Tibial nerve (tissue), 4 donors: ENCODE measurements at regions not wholly inside any gene's neighbourhood (a gene's known extent, or its start where the extent isn't known, plus 50 kb on each side); places are given as distances from the start of the nearest gene placed in this dataset.

Experiments used
- DNase-seq, 2 donors: peaks; one replicate each; pipeline ENCODE4 v3.0.0-alpha.2; 2019; ENCODE audit warnings: low spot score in 2 of 2
- H3K27ac ChIP-seq, 4 donors: fragments of 200-600 bp; sonication (generic) in 3 of 4; one replicate each; pipeline ENCODE4 v1.5.1; 2017 to 2019; ENCODE audit warnings: mild to moderate bottlenecking in 1 of 4
- H3K27me3 ChIP-seq, 2 donors: fragments of 200-600 bp; sonication (generic) in 1 of 2; one replicate each; pipeline versions ENCODE4 v1.5.1 to v1.6.0; 2017 to 2019
- H3K36me3 ChIP-seq, 3 donors: fragments of 200-600 bp; sonication (generic); one replicate each; pipeline ENCODE4 v1.5.1; 2018 to 2019
- H3K4me1 ChIP-seq, 4 donors: fragments of 200-600 bp; sonication (generic) in 3 of 4; one replicate each; pipeline ENCODE4 v1.5.1; 2017 to 2019
- H3K4me3 ChIP-seq, 4 donors: fragments of 200-600 bp; sonication (generic) in 3 of 4; one replicate each; pipeline ENCODE4 v1.5.1; 2017 to 2019; ENCODE audit warnings: mild to moderate bottlenecking in 1 of 4, moderate library complexity in 1 of 4
- H3K9me3 ChIP-seq, 4 donors: fragments of 200-600 bp; sonication (generic) in 3 of 4; one replicate each; pipeline ENCODE4 v1.5.1; 2017 to 2019
- EP300 ChIP-seq, 2 donors: sonication (generic); formaldehyde crosslinking; IDR thresholded peaks; one replicate each; pipeline ENCODE4 v1.6.1; 2017; ENCODE audit warnings: antibody characterized with exemption in 2 of 2, mild to moderate bottlenecking in 1 of 2
- POLR2A ChIP-seq, 2 donors: fragments of 450-650 bp; IDR thresholded peaks; one replicate each; pipeline ENCODE4 v1.6.1; 2017; ENCODE audit warnings: antibody characterized with exemption in 2 of 2, mild to moderate bottlenecking in 2 of 2, moderate library complexity in 2 of 2
- WGBS, 2 donors: methylation state at CpG; one replicate each; pipeline ENCODE4 v1.1.5; 2018; 5-methylcytosine and 5-hydroxymethylcytosine counted together
- TF ChIP-seq, protein P1 (sequence below), 5 experiments: fragments of 200-600 bp in 3 of 5; fragments of 450-650 bp in 2 of 5; sonication (generic) in 3 of 5; IDR thresholded peaks; one replicate each; pipeline ENCODE4 v1.5.1; 2016 to 2019; ENCODE audit warnings: antibody characterized with exemption in 5 of 5, mild to moderate bottlenecking in 3 of 5, moderate library complexity in 2 of 5

DNA sequence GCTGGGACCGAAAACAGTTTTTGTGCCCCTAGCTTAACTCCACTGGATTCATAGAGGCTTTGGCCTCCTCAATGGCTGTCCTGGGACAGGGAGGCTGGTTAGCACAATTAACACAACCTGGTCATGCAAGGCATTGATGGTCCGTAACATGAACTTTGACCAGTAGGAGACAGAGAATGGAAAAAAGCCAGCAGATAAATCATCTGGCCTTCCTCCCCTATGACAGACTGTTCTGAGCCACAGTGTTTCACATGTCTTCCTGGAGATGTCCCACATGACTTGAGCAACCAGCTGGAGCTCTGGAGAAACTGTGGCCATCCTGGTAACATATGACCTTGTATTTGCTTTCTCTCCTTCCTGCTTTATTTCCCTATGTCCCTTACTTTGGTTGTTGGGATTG, 244.2 kb downstream of the UQCRFS1 start:
- no peak overlapping the region for H3K27ac ChIP-seq
- WGBS, 2 donors, result 93 to 97% methylated on average over 2 of the region's 2 CpGs

DNA sequence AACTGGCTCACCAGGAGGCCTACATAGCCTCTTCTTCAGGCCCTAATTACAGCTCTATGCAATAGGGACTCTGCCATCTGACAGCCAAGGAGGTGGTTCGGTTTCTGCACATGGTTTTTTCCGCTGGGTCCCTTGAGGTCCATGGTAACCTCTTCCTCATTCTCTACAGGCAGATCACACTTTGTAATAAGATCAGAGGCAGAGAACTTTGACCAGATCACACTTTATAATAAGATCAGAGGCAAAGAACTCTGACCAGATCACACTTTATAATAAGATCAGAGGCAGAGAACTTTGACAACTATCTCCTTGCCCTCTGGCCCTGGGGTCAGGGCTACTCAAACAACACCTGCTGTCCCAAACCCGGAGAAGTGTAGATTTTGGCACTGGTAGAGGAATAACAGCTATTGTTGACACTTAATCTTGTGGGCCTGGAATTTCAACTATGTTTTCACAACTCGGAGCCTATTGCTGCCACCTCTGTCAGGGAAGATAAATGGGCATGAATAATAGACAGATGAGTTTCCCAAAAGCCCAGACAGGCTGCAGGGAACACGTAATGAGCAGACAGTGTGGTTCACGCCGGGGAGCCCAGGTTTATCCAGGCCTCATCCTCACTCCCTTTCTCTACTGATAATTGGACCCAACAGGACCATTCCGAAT, 246.1 kb downstream of the UQCRFS1 start:
- Histone ChIP-seq H3K4me3 (no peak overlapping the region), H3K36me3 (no peaks in the 10 kb centered on the region), H3K27ac (no peak overlapping the region), H3K4me1 (no peaks in the 10 kb centered on the region), H3K27me3 (no peaks in the 10 kb centered on the region), H3K9me3 (peaks cover 0 to 11% (median 0%) of the 10 kb centered on the region in 4 donors)
- WGBS, 2 donors, result 63% methylated on average over 8 of the region's 8 CpGs
- TF ChIP-seq, protein P1, sequence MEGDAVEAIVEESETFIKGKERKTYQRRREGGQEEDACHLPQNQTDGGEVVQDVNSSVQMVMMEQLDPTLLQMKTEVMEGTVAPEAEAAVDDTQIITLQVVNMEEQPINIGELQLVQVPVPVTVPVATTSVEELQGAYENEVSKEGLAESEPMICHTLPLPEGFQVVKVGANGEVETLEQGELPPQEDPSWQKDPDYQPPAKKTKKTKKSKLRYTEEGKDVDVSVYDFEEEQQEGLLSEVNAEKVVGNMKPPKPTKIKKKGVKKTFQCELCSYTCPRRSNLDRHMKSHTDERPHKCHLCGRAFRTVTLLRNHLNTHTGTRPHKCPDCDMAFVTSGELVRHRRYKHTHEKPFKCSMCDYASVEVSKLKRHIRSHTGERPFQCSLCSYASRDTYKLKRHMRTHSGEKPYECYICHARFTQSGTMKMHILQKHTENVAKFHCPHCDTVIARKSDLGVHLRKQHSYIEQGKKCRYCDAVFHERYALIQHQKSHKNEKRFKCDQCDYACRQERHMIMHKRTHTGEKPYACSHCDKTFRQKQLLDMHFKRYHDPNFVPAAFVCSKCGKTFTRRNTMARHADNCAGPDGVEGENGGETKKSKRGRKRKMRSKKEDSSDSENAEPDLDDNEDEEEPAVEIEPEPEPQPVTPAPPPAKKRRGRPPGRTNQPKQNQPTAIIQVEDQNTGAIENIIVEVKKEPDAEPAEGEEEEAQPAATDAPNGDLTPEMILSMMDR (IDR thresholded peaks at IDR 0.05), result no peak
- TF ChIP-seq POLR2A (IDR thresholded peaks at IDR 0.05) (no peak), EP300 (IDR thresholded peaks at IDR 0.05) (no peak)
- DNase-seq, result no peak

More for the DNA sequence above, 244.2 kb downstream of the UQCRFS1 start:
- TF ChIP-seq EP300 (IDR thresholded peaks at IDR 0.05) (no peak), POLR2A (IDR thresholded peaks at IDR 0.05) (no peak)
- TF ChIP-seq, protein P1 (IDR thresholded peaks at IDR 0.05), result no peak
- Histone ChIP-seq H3K36me3 (no peaks in the 10 kb centered on the region), H3K9me3 (peaks cover 0 to 11% (median 0%) of the 10 kb centered on the region in 4 donors), H3K27me3 (no peaks in the 10 kb centered on the region), H3K4me1 (no peaks in the 10 kb centered on the region), H3K4me3 (no peak overlapping the region)
- DNase-seq, result no peak

DNA sequence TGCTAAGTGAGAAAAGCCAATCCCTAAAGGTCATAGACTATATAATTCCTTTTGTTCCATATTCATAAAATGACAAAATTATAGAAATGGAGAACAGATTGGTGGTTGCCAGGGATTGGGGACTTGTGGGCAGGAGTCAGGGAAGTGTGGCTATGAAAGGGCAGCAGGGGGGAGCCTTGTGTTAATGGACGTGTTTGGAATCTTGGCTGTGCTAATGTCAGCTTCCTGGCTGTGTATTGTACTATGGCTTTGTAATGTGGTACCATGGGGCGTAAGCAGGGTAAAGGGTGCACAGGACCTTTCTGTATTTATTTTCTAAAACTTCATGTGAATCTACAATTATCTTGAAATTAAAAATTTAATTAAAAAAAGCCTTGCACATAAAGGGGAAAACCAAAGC, 248.5 kb downstream of the UQCRFS1 start:
- Histone ChIP-seq H3K9me3 (peaks cover 0 to 11% (median 0%) of the 10 kb centered on the region in 4 donors), H3K36me3 (no peaks in the 10 kb centered on the region), H3K4me1 (no peaks in the 10 kb centered on the region), H3K27ac (no peak overlapping the region), H3K4me3 (no peak overlapping the region), H3K27me3 (no peaks in the 10 kb centered on the region)
- WGBS, 2 donors, result 56 to 78% methylated on average over 2 of the region's 2 CpGs
- TF ChIP-seq POLR2A (IDR thresholded peaks at IDR 0.05), result no peak
- TF ChIP-seq, protein P1 (IDR thresholded peaks at IDR 0.05), result no peak
- TF ChIP-seq EP300 (IDR thresholded peaks at IDR 0.05), result no peak
- DNase-seq, result no peak

DNA sequence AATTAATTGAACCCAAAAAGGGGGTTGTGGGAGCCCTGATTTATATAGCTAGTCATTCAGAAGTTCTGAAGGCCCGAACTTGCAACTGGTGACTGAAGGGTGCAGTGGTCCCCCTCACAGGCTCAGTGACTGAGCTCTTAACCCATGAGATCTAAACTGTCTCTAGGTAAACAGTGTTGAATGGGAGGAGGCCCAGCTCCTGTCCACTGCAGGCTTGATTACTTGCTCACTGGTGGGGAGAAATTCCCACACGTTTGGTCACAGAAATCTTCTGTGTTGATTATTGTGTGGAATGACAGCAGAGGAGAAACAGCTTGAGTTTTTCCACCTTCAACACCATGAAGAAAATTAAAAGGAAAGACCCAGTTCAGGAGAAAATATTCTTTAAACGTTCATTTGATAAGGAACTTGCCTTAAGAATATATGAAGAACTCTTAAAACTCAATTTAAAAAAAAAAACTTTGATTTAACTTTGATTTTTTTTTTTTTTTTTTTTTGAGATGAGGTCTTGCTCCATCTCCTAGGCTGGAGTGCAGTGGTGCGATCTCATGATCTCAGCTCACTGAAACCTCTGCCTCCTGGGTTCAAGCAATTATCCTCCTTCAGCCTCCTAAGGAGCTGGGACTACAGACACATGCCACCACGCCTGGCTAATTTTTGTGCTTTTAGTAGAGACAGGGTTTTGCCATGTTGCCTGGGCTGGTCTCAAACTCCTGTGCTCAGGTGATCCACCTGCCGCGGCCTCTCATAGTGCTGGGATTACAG, 249.3 kb downstream of the UQCRFS1 start:
- H3K9me3 ChIP-seq, result peaks cover 0 to 9% (median 0%) of the 10 kb centered on the region in 4 donors
- no peaks in the 10 kb centered on the region for H3K4me1 ChIP-seq
- no peaks in the 10 kb centered on the region for H3K27me3 ChIP-seq
- H3K36me3 ChIP-seq, result no peaks in the 10 kb centered on the region
- WGBS, 2 donors, result 83% methylated on average over 7 of the region's 7 CpGs
- TF ChIP-seq, protein P1 (IDR thresholded peaks at IDR 0.05), result no peak
- TF ChIP-seq EP300 (IDR thresholded peaks at IDR 0.05), result no peak
- TF ChIP-seq POLR2A (IDR thresholded peaks at IDR 0.05), result no peak
- no peak overlapping the region for H3K4me3 ChIP-seq
- H3K27ac ChIP-seq, result no peak overlapping the region
- DNase-seq, result no peak
